HEK293 (cell line): ENCODE measurements at regions not wholly inside any gene's neighbourhood (a gene's known extent, or its start where the extent isn't known, plus 50 kb on each side); places are given as distances from the start of the nearest gene placed in this dataset.
"Not testable (repeated sequence)": the region's sequence is repeated elsewhere in the genome, so short reads cannot be mapped to it uniquely, and the experiment has no call there.

Source experiments
- HOXD13 ChIP-seq: sonication (generic); formaldehyde crosslinking; IDR thresholded peaks from 2 replicates; pipeline ENCODE4 v1.8.0; 2022; ENCODE audit warnings: missing genetic modification reagents, borderline replicate concordance
- KLF16 ChIP-seq: fragments of 450-650 bp; formaldehyde crosslinking; IDR thresholded peaks from 2 replicates; pipeline ENCODE4 v1.5.1; 2017; ENCODE audit warnings: missing biosample characterization, missing genetic modification characterization
- ZNF366 ChIP-seq: fragments of 450-650 bp; formaldehyde crosslinking; conservative IDR thresholded peaks from 2 replicates; pipeline ENCODE4 v1.5.1; 2016; ENCODE audit warnings: missing biosample characterization, missing genetic modification characterization
- ZNF501 ChIP-seq: fragments of 450-650 bp; formaldehyde crosslinking; IDR thresholded peaks from 2 replicates; pipeline ENCODE4 v1.5.1; 2016; ENCODE audit warnings: missing biosample characterization, missing genetic modification characterization
- ZNF830 ChIP-seq: fragments of 450-650 bp; IDR thresholded peaks from 2 replicates; pipeline ENCODE4 v1.5.0; 2018; ENCODE audit warnings: missing biosample characterization, missing genetic modification characterization, low read depth, mild to moderate bottlenecking, moderate library complexity
- TF ChIP-seq, protein P1 (sequence below): fragments of 450-650 bp; formaldehyde crosslinking; IDR thresholded peaks from 2 replicates; pipeline ENCODE4 v1.5.1; 2016; ENCODE audit warnings: missing biosample characterization, missing genetic modification characterization, low read depth
- TF ChIP-seq, protein P2 (sequence below): fragments of 450-650 bp; formaldehyde crosslinking; IDR thresholded peaks from 2 replicates; pipeline ENCODE4 v1.5.1; 2016; ENCODE audit warnings: missing biosample characterization, missing genetic modification characterization
- TF ChIP-seq, protein P3 (sequence below): fragments of 450-650 bp; formaldehyde crosslinking; IDR thresholded peaks from 2 replicates; pipeline ENCODE4 v1.5.1; 2016; ENCODE audit warnings: missing biosample characterization, missing genetic modification characterization

- not testable (repeated sequence) for TF ChIP-seq KLF16 (tag by site-specific recombination); ZNF830 (tag by site-specific recombination); HOXD13 (CRISPR knock-in tag); ZNF366 (tag by site-specific recombination); ZNF501 (tag by site-specific recombination)
- TF ChIP-seq, protein P1, sequence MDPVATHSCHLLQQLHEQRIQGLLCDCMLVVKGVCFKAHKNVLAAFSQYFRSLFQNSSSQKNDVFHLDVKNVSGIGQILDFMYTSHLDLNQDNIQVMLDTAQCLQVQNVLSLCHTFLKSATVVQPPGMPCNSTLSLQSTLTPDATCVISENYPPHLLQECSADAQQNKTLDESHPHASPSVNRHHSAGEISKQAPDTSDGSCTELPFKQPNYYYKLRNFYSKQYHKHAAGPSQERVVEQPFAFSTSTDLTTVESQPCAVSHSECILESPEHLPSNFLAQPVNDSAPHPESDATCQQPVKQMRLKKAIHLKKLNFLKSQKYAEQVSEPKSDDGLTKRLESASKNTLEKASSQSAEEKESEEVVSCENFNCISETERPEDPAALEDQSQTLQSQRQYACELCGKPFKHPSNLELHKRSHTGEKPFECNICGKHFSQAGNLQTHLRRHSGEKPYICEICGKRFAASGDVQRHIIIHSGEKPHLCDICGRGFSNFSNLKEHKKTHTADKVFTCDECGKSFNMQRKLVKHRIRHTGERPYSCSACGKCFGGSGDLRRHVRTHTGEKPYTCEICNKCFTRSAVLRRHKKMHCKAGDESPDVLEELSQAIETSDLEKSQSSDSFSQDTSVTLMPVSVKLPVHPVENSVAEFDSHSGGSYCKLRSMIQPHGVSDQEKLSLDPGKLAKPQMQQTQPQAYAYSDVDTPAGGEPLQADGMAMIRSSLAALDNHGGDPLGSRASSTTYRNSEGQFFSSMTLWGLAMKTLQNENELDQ (tag by site-specific recombination) = not testable (repeated sequence)
- TF ChIP-seq, protein P2, sequence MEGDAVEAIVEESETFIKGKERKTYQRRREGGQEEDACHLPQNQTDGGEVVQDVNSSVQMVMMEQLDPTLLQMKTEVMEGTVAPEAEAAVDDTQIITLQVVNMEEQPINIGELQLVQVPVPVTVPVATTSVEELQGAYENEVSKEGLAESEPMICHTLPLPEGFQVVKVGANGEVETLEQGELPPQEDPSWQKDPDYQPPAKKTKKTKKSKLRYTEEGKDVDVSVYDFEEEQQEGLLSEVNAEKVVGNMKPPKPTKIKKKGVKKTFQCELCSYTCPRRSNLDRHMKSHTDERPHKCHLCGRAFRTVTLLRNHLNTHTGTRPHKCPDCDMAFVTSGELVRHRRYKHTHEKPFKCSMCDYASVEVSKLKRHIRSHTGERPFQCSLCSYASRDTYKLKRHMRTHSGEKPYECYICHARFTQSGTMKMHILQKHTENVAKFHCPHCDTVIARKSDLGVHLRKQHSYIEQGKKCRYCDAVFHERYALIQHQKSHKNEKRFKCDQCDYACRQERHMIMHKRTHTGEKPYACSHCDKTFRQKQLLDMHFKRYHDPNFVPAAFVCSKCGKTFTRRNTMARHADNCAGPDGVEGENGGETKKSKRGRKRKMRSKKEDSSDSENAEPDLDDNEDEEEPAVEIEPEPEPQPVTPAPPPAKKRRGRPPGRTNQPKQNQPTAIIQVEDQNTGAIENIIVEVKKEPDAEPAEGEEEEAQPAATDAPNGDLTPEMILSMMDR (tag by site-specific recombination) = not testable (repeated sequence)
- TF ChIP-seq, protein P3, sequence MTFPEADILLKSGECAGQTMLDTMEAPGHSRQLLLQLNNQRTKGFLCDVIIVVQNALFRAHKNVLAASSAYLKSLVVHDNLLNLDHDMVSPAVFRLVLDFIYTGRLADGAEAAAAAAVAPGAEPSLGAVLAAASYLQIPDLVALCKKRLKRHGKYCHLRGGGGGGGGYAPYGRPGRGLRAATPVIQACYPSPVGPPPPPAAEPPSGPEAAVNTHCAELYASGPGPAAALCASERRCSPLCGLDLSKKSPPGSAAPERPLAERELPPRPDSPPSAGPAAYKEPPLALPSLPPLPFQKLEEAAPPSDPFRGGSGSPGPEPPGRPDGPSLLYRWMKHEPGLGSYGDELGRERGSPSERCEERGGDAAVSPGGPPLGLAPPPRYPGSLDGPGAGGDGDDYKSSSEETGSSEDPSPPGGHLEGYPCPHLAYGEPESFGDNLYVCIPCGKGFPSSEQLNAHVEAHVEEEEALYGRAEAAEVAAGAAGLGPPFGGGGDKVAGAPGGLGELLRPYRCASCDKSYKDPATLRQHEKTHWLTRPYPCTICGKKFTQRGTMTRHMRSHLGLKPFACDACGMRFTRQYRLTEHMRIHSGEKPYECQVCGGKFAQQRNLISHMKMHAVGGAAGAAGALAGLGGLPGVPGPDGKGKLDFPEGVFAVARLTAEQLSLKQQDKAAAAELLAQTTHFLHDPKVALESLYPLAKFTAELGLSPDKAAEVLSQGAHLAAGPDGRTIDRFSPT = not testable (repeated sequence)
These were observed 138.9 kb upstream of the FOXD4L5 start for GRCh38 chr9:65423691-65424436.
